Neural cell (in vitro differentiated cells): ENCODE measurements at regions not wholly inside any gene's neighbourhood (a gene's known extent, or its start where the extent isn't known, plus 50 kb on each side); places are given as distances from the start of the nearest gene placed in this dataset.

ENCODE experiments used
- EP300 ChIP-seq: fragments of 450-650 bp; conservative IDR thresholded peaks from 2 replicates; pipeline ENCODE4 v1.6.1; 2014; ENCODE audit warnings: antibody characterized with exemption, mild to moderate bottlenecking, moderate library complexity; ENCODE audit not compliant: poor library complexity, severe bottlenecking
- EZH2 ChIP-seq: fragments of 200-600, 300-800 bp; shearing (Covaris generic), sonication (generic); IDR thresholded peaks from 2 replicates; pipeline ENCODE4 v1.6.1; 2014; ENCODE audit warnings: antibody characterized with exemption, low read length, borderline replicate concordance, mild to moderate bottlenecking; ENCODE audit not compliant: insufficient read depth, poor library complexity, severe bottlenecking
- TAF1 ChIP-seq: IDR thresholded peaks from 2 replicates; pipeline ENCODE4 v1.6.1; 2012; ENCODE audit warnings: low read depth
- TF ChIP-seq, protein P1 (sequence below): fragments of 450-650 bp; IDR thresholded peaks from 2 replicates; pipeline ENCODE4 v1.5.1; 2014; ENCODE audit warnings: antibody characterized with exemption, mild to moderate bottlenecking, moderate library complexity; ENCODE audit not compliant: poor library complexity, severe bottlenecking

DNA sequence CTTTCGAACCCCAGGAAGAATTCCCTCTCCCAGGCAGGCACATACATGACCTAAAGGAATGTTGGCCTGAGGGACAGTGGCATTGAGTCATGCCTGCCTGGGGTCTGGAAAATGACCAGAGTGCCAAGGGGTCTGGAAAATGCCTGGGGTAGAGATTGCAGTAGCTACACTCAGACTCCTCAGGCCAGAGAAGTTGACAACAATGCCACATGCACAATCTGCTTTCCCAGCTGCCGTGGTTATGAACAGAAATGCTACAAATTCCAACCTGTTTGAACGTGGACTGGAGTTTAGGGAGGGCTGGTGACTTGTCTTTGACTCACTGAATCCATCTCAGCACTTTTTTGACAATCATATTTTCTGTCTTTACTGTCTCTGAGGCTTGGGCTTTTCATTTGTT is 250.0 kb downstream of the ABCC12 start:
- TF ChIP-seq, protein P1, sequence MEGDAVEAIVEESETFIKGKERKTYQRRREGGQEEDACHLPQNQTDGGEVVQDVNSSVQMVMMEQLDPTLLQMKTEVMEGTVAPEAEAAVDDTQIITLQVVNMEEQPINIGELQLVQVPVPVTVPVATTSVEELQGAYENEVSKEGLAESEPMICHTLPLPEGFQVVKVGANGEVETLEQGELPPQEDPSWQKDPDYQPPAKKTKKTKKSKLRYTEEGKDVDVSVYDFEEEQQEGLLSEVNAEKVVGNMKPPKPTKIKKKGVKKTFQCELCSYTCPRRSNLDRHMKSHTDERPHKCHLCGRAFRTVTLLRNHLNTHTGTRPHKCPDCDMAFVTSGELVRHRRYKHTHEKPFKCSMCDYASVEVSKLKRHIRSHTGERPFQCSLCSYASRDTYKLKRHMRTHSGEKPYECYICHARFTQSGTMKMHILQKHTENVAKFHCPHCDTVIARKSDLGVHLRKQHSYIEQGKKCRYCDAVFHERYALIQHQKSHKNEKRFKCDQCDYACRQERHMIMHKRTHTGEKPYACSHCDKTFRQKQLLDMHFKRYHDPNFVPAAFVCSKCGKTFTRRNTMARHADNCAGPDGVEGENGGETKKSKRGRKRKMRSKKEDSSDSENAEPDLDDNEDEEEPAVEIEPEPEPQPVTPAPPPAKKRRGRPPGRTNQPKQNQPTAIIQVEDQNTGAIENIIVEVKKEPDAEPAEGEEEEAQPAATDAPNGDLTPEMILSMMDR: no peak
- TF ChIP-seq EZH2 (no peak), EP300 (no peak), TAF1 (no peak)
